Osteocyte (in vitro differentiated cells): ENCODE measurements at regions not wholly inside any gene's neighbourhood (a gene's known extent, or its start where the extent isn't known, plus 50 kb on each side); places are given as distances from the start of the nearest gene placed in this dataset.

Experiments used
- DNase-seq: peaks from one replicate; pipeline ENCODE4 v3.0.0; 2021; ENCODE audit warnings: mixed read lengths; ENCODE audit not compliant: unreplicated experiment; ENCODE audit errors: extremely low spot score
- H3K27ac Mint-ChIP-seq: one replicate; pipeline ENCODE4 v1.8.0; 2021; ENCODE audit warnings: mild to moderate bottlenecking, mixed read lengths; ENCODE audit not compliant: unreplicated experiment
- H3K27me3 Mint-ChIP-seq: one replicate; pipeline ENCODE4 v1.8.0; 2021; ENCODE audit warnings: mixed read lengths; ENCODE audit not compliant: unreplicated experiment
- H3K36me3 Mint-ChIP-seq: one replicate; pipeline ENCODE4 v1.8.0; 2021; ENCODE audit warnings: mixed read lengths; ENCODE audit not compliant: unreplicated experiment
- H3K4me1 Mint-ChIP-seq: one replicate; pipeline ENCODE4 v1.8.0; 2021; ENCODE audit warnings: mixed read lengths; ENCODE audit not compliant: unreplicated experiment
- H3K4me3 Mint-ChIP-seq: one replicate; pipeline ENCODE4 v1.8.0; 2021; ENCODE audit warnings: mild to moderate bottlenecking, moderate library complexity, mixed read lengths; ENCODE audit not compliant: unreplicated experiment
- H3K9me3 Mint-ChIP-seq: one replicate; pipeline ENCODE4 v1.8.0; 2021; ENCODE audit warnings: mixed read lengths; ENCODE audit not compliant: unreplicated experiment
- CTCF ChIP-seq: fragments of 200-600 bp; sonication (generic); IDR thresholded peaks from 2 replicates; pipeline ENCODE4 v1.5.0; 2021; ENCODE audit warnings: antibody characterized with exemption, mild to moderate bottlenecking, moderate library complexity

- H3K4me1 Mint-ChIP-seq, result no peaks in the 10 kb centered on the region
Measured at GRCh38 chr10:20726381-20726780, 170.7 kb downstream of the NEBL start.

GRCh38 chr10:20714979-20715378 lies 182.1 kb downstream of the NEBL start:
- H3K9me3 Mint-ChIP-seq, result peaks cover 4% of the 10 kb centered on the region
- H3K36me3 Mint-ChIP-seq, result no peaks in the 10 kb centered on the region
- no peak overlapping the region for H3K27ac Mint-ChIP-seq
- TF ChIP-seq CTCF, result no peak
- DNase-seq, result no peak
- H3K27me3 Mint-ChIP-seq, result peaks cover 3% of the 10 kb centered on the region
- H3K4me3 Mint-ChIP-seq, result no peak overlapping the region
- no peaks in the 10 kb centered on the region for H3K4me1 Mint-ChIP-seq

More at GRCh38 chr10:20726381-20726780, 170.7 kb downstream of the NEBL start:
- DNase-seq, result no peak
- H3K4me3 Mint-ChIP-seq, result no peak overlapping the region
- TF ChIP-seq CTCF, result no peak
- no peaks in the 10 kb centered on the region for H3K36me3 Mint-ChIP-seq
- peaks cover 19% of the 10 kb centered on the region for H3K9me3 Mint-ChIP-seq
- no peak overlapping the region for H3K27ac Mint-ChIP-seq
- H3K27me3 Mint-ChIP-seq, result peaks cover 3% of the 10 kb centered on the region

GRCh38 chr10:20714518-20714917 lies 182.6 kb downstream of the NEBL start:
- no peak overlapping the region for H3K4me3 Mint-ChIP-seq
- no peak for TF ChIP-seq CTCF
- H3K9me3 Mint-ChIP-seq, result peaks cover 4% of the 10 kb centered on the region
- no peaks in the 10 kb centered on the region for H3K36me3 Mint-ChIP-seq
- peaks cover 3% of the 10 kb centered on the region for H3K27me3 Mint-ChIP-seq
- H3K4me1 Mint-ChIP-seq, result no peaks in the 10 kb centered on the region
- no peak for DNase-seq
- no peak overlapping the region for H3K27ac Mint-ChIP-seq

- no peaks in the 10 kb centered on the region for H3K4me1 Mint-ChIP-seq
- peaks cover 4% of the 10 kb centered on the region for H3K9me3 Mint-ChIP-seq
- no peak overlapping the region for H3K4me3 Mint-ChIP-seq
- no peak overlapping the region for H3K27ac Mint-ChIP-seq
- DNase-seq, result no peak
- peaks cover 3% of the 10 kb centered on the region for H3K27me3 Mint-ChIP-seq
- H3K36me3 Mint-ChIP-seq, result no peaks in the 10 kb centered on the region
- no peak for TF ChIP-seq CTCF
Measured at GRCh38 chr10:20713420-20713819, 183.7 kb downstream of the NEBL start.

GRCh38 chr10:20712774-20713173 lies 184.3 kb downstream of the NEBL start:
- H3K27me3 Mint-ChIP-seq, result peaks cover 3% of the 10 kb centered on the region
- TF ChIP-seq CTCF, result no peak
- no peak overlapping the region for H3K4me3 Mint-ChIP-seq
- no peaks in the 10 kb centered on the region for H3K4me1 Mint-ChIP-seq
- no peak for DNase-seq
- H3K9me3 Mint-ChIP-seq, result peaks cover 4% of the 10 kb centered on the region
- no peaks in the 10 kb centered on the region for H3K36me3 Mint-ChIP-seq
- no peak overlapping the region for H3K27ac Mint-ChIP-seq
